ENCODE measurements at regions not wholly inside any gene's neighbourhood (a gene's known extent, or its start where the extent isn't known, plus 50 kb on each side); places are given as distances from the start of the nearest gene placed in this dataset.
"Not testable (repeated sequence)": the region's sequence is repeated elsewhere in the genome, so short reads cannot be mapped to it uniquely, and the experiment has no call there.

GRCh38 chr5:121106721-121107690 lies 642.9 kb downstream of the PRR16 start:
- not testable (repeated sequence) for FAIRE-seq

DNA sequence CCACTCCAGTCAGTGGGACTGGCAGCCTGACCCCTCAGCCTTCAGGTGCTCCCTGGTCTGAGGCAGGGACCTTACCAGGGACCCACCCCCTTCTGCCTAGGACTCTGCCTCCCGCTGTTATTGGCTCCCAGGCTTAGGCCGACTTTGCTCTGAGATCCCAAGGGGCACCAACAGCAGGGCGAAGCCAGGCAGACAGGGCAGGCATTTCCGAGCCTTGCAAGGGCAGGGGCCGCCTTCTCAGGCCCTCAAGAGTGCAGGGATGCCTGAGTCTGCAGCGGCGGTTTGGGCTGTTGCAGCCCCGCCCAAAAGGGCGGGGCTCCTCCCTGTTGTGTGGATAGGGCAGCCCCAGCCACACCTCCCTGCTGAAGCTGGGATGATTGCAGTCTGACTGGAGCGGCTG lies 644.6 kb downstream of the PRR16 start:
- FAIRE-seq, result no peak

GRCh38 chr5:121109817-121110216 lies 645.7 kb downstream of the PRR16 start:
- no peak for FAIRE-seq

DNA sequence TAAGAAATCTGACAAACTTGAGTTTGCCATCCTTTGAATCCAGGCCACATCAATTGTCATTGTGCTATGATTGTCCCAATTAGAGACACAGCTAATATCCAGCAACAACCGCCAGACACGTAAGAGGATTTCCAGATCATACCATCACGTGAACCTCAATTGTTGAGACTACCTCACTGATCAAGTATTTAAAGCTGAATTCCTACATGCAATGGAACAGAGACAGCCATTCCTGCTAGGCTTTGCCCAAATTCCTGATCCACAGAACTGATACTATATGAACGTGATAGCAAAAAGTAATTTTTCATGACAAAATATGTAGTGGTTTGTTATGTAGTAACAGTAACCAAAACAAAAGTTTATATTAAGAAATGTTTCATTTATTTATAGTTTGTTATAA lies 657.7 kb downstream of the PRR16 start:
- no peak for FAIRE-seq

GRCh38 chr5:121138495-121138907 lies 674.4 kb downstream of the PRR16 start:
- FAIRE-seq, result no peak

- no peak for FAIRE-seq
Observed at GRCh38 chr5:121138952-121139351, 674.9 kb downstream of the PRR16 start.

DNA sequence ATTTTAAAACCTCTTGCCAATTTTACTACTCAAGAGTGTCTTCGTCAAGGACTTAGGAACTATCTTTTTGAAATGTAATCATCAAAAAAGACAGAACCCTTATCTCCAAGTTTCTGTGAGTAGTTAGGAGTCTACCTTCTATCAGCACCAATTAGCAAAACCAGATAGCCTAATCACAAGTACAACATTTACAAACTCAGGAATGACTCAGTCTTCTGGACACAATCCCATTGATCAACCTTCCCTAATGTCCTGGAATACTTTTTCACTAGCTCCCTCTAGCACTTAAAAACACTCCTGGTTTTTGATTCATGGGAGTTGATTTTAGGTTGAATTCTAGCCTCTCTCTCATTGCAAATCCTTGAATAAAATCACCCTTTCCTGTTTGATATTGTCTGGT lies 680.7 kb downstream of the PRR16 start:
- FAIRE-seq, result no peak

DNA sequence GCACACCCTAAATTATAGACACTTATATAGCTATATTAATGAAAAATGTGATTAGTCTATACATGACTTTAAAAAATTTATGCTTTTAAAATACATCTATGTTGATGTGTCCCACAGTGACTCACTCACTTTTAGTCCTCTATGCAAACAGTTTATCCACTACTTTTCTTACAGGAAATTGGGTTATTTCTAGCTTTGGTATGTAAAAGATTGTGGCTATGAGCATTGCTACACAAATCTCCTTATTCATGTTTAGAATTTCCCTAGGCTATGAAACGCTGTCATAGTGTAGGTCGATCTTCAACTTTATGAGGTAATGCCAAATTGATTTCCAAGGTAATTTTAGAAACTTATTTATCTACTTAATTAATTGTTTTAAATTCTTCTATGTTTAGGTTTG lies 687.4 kb downstream of the PRR16 start:
- FAIRE-seq, result no peak

- FAIRE-seq, result no peak
Observed at GRCh38 chr5:121152411-121152810, 688.3 kb downstream of the PRR16 start.

DNA sequence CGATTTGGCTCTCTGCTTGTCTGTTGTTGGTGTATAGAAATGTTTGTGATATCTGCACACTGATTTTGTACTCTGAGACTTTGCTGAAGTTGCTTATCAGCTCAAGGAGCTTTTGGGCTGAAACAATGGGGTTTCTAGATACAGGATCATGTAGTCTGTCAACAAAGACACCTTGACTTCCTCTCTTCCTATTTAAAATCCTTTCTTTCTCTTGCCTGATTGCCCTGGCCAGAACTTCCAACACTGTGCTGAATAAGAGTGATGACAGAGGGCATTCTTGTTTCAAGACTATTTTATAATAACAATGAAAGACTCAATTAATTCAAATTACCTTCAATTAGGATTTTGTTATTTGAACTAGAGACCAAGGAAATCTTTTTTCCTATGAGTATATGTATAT lies 692.5 kb downstream of the PRR16 start:
- no peak for FAIRE-seq

DNA sequence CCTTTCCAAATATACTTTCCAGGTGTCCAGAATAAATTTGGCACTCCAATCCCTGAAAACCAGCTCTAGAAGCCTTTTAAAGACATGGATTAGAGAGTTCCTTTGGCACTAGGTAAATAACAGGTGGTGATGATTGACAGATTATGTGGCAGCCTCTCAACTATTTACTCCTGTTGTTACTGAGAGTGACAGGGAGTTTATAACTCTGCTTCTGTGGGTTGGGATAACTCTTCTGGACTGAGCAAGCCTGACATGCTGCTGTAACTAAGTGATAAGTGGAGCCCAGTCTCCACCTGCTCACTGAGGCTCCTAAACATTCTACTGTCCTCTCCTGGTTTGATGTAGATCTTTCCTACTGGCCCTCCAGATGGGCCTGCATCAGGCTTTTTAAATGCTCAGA lies 693.2 kb upstream of the FTMT start:
- no peak for FAIRE-seq

GRCh38 chr5:121160591-121160990 lies 691.1 kb upstream of the FTMT start:
- no peak for FAIRE-seq

DNA sequence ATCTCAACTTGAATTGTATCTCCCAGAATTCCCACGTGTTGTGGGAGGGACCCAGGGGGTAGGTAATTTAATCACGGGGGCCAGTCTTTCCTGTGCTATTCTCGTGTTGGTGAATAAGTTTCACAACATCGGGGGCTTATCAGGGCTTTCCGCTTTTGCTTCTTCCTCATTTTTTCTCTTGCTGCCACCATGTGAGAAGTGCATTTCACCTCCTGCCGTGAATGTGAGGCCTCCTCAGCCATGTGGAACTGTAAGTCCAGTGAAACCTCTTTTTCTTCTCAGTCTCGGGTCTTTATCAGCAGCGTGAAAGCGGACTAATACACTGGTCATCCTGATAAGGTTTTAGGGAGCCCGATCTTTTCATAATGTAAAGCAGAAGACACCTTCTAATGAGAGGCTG lies 687.0 kb upstream of the FTMT start:
- no peak for FAIRE-seq

- FAIRE-seq, result no peak
Observed at GRCh38 chr5:121171361-121171760, 680.3 kb upstream of the FTMT start.

DNA sequence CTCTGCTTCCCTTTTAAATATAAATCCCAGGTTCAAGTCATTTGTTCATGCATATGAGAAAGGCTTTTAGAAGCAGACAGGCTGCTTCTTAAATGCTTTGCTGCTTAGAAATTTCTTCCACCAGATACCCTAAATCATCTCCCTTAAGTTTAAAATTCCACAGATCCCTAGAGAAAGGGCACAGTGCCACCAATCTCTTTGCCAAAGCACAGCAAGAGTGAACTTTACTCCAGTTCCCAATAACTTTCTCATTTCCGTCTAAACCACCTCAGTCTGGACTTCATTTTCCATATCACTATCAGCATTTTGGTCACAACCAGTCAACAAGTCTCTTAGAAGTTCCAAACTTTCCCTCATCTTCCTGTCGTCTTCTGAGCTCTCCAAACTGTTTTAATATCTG lies 679.8 kb upstream of the FTMT start:
- FAIRE-seq, result no peak

DNA sequence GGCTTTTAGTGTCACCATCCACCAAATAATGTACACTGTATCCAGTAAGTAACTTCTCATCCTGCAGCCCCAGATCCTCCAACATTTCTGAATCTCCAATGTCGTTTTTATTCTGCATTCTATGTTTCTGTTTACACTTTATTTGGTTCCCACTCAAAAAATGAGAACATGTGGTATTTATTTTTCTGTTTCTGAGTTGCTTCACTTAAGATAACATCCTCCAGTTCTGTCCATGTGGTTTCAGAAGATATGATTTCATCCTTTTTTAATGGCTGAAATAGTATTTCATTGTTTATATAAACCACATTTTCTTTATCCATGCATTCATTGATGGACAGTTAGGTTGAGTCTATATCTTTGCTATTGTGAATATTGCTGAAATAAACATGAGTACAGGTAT lies 677.3 kb upstream of the FTMT start:
- no peak for FAIRE-seq

GRCh38 chr5:121175986-121176385 lies 675.7 kb upstream of the FTMT start:
- FAIRE-seq, result no peak

DNA sequence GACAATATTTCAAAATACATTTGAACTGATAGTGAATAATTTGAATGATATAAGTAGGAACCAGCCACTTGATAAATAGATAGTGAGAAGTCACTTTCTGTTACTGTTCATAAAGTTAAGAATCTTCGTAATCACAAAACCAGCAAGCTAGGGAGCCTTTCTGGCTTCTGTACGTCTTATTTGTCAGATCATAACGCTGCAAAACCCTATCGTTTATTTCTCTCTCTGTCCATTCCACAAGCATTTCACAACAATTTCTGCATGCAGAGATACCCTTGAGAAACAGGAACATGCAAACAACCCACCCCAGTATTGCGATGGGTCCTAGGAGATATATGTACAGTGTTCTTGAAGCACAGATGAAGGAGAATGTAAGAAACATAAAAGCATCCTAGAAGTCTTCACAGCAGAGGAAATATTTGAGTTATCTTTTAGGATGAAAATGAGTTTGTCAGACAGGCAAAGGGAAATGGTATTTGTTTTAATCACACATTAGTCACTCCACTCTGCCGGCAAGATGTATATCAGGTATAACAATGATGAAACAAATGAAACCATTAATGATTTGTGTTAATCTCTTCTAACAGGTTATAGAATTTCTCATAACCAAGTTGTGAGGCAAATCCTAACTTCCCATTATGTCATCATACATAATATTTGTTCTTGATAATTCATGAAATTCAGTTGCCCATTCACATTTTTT lies 668.7 kb upstream of the FTMT start:
- no peak for FAIRE-seq

DNA sequence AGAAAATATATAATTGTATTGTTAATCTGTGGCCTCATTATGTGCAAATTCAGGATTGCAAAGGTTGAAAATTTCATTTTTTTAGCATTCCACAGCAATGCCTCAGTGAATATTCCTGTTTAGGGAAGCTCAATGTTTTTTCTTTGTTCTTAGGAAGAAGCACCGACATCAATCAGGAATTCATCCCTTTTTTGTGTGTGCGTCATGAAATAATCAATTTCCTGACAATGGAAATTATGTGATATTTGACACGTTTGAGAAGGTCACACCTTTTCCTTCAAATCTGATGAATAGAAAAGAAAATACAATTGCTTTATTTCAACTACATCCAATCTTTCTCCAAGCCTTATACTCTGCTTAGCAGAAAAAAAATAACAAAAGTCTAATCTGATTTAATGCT lies 662.8 kb upstream of the FTMT start:
- no peak for FAIRE-seq

GRCh38 chr5:121189342-121190305 lies 662.1 kb upstream of the FTMT start:
- FAIRE-seq, result no peak

- no peak for FAIRE-seq
Observed at GRCh38 chr5:121199216-121199999, 652.3 kb upstream of the FTMT start.

- FAIRE-seq, result no peak
Observed at GRCh38 chr5:121218086-121218485, 633.6 kb upstream of the FTMT start.
